GM12878 (cell line): ENCODE measurements at regions not wholly inside any gene's neighbourhood (a gene's known extent, or its start where the extent isn't known, plus 50 kb on each side); places are given as distances from the start of the nearest gene placed in this dataset.

ENCODE experiments used
- ATAC-seq: fragments of 200-7000 bp; cut with Tn5 transposase; 3 replicates; pipeline ENCODE4 v1.9.1; 2020; ENCODE audit warnings: mild to moderate bottlenecking, moderate library complexity
- BruUV-seq: library from RNA; stranded (reverse); fragments of 400-500 nt; replicated peaks from 2 replicates; lab custom pipeline; 2021; lab: Mats Ljungman, UMichigan
- CTCF ChIA-PET: fragments of 300-600 bp; sonication (Branson Sonifier 250); formaldehyde crosslinking; extraction: SDS; loops from one replicate; lab custom pipeline; 2021; ENCODE audit warnings: inconsistent platforms; lab: Yijun Ruan, JAX
- POLR2A ChIA-PET: fragments of 350-600 bp; formaldehyde crosslinking; extraction: SDS; loops from one replicate; lab custom pipeline; 2021; ENCODE audit warnings: inconsistent platforms; lab: Charles Lee
- RAD21 ChIA-PET: fragments of 300-600 bp; sonication (Branson Sonifier 250); formaldehyde crosslinking; loops from one replicate; lab custom pipeline; 2023; ENCODE audit warnings: antibody characterized with exemption; ENCODE audit not compliant: unreplicated experiment; lab: Charles Lee
- SMC1A ChIA-PET: fragments of 300-600 bp; sonication (Branson Sonifier 250); formaldehyde crosslinking; loops from one replicate; lab custom pipeline; 2023; ENCODE audit not compliant: unreplicated experiment, uncharacterized antibody; lab: Charles Lee
- DNase-seq: peaks from one replicate; pipeline ENCODE4 v3.0.0-alpha.2; 2011; ENCODE audit warnings: low read depth, low spot score
- FAIRE-seq: peaks from 3 replicates; lab custom pipeline; 2011; peaks lifted over from hg19 to GRCh38; lab: Jason Lieb, UNC
- H2AFZ ChIP-seq: 2 replicates; pipeline ENCODE4 v1.6.0; 2011; ENCODE audit warnings: low read depth, low read length, control low read depth; ENCODE audit not compliant: control insufficient read depth
- H3K27ac ChIP-seq: 2 replicates; pipeline ENCODE4 v1.5.1; 2011; ENCODE audit warnings: control low read depth; ENCODE audit not compliant: control insufficient read depth, insufficient read depth
- H3K27me3 ChIP-seq, 2 experiments: replicated peaks in 1 of 2; 2 replicates each; pipeline versions ENCODE4 v1.6.0 to v1.6.1; 2011; ENCODE audit warnings: low read length in 1 of 2; ENCODE audit not compliant: control insufficient read depth in 2 of 2, insufficient read depth in 2 of 2
- H3K36me3 ChIP-seq, 2 experiments: 2 replicates each; pipeline ENCODE4 v1.5.1; 2011; ENCODE audit warnings: low read length in 1 of 2; ENCODE audit not compliant: control insufficient read depth in 2 of 2, insufficient read depth in 2 of 2
- H3K4me1 ChIP-seq: 2 replicates; pipeline ENCODE4 v1.6.1; 2011; ENCODE audit warnings: mild to moderate bottlenecking, low read length, moderate library complexity, mixed read lengths; ENCODE audit not compliant: control insufficient read depth, insufficient read depth
- H3K4me2 ChIP-seq: 2 replicates; pipeline ENCODE4 v1.6.0; 2011; ENCODE audit warnings: control low read depth; ENCODE audit not compliant: control insufficient read depth, insufficient read depth
- H3K4me3 ChIP-seq: fragments of 200-600 bp; sonication (generic); 2 replicates; pipeline ENCODE4 v1.5.1; 2016
- H3K79me2 ChIP-seq: 2 replicates; pipeline ENCODE4 v1.6.0; 2011; ENCODE audit warnings: low read length; ENCODE audit not compliant: control insufficient read depth, insufficient read depth
- H3K9ac ChIP-seq: 2 replicates; pipeline ENCODE4 v1.8.0; 2011; ENCODE audit warnings: low read length, control low read depth, mixed read lengths; ENCODE audit not compliant: control insufficient read depth, insufficient read depth
- H3K9me3 ChIP-seq: replicated peaks from 3 replicates; pipeline ENCODE4 v1.5.1; 2011; ENCODE audit warnings: mild to moderate bottlenecking, low read length; ENCODE audit not compliant: control insufficient read depth, insufficient read depth
- H4K20me1 ChIP-seq: 2 replicates; pipeline ENCODE4 v1.6.0; 2011; ENCODE audit not compliant: control insufficient read depth, insufficient read depth
- ATF2 ChIP-seq: IDR thresholded peaks from 2 replicates; pipeline ENCODE4 v1.6.1; 2012; ENCODE audit warnings: low read length, inconsistent platforms
- CREB1 ChIP-seq: IDR thresholded peaks from 2 replicates; pipeline ENCODE4 v1.6.1; 2012; ENCODE audit warnings: low read depth, mild to moderate bottlenecking, inconsistent platforms
- MYC ChIP-seq: IDR thresholded peaks from 2 replicates; pipeline ENCODE4 v1.6.1; 2011; ENCODE audit warnings: mild to moderate bottlenecking, low read length, moderate library complexity, inconsistent platforms; ENCODE audit not compliant: insufficient read depth, insufficient replicate concordance, insufficient read length, severe bottlenecking
- NFYB ChIP-seq: IDR thresholded peaks from 2 replicates; pipeline ENCODE4 v1.6.1; 2011; ENCODE audit warnings: low read depth, mild to moderate bottlenecking, low read length, improper control_type of control experiment, moderate library complexity; ENCODE audit not compliant: insufficient read depth
- PML ChIP-seq: IDR thresholded peaks from 2 replicates; pipeline ENCODE4 v1.6.1; 2012; ENCODE audit warnings: low read length, inconsistent platforms
- SMARCA5 ChIP-seq: fragments of 450-650 bp; IDR thresholded peaks from 2 replicates; pipeline ENCODE4 v1.6.1; 2017; ENCODE audit warnings: mild to moderate bottlenecking
- ZNF207 ChIP-seq: fragments of 450-650 bp; IDR thresholded peaks from 2 replicates; pipeline ENCODE4 v1.6.1; 2014; ENCODE audit warnings: antibody characterized with exemption, mild to moderate bottlenecking, borderline replicate concordance
- in situ Hi-C: fragments of 300-500 bp; cut with MboI; formaldehyde crosslinking; loops from 9 replicates; pipeline ENCODE4 v1.14.3; 2018; ENCODE audit warnings: mixed read lengths
- intact Hi-C: fragments of 100-400 bp; cut with micrococcal nuclease; formaldehyde crosslinking; loops from one replicate; pipeline ENCODE4 v1.14.2; 2022; ENCODE audit not compliant: unreplicated experiment

GRCh38 chr14:97196336-97196735 is 399.2 kb downstream of the VRK1 start (continued):
- no peak for TF ChIP-seq MYC
- no peak for TF ChIP-seq ATF2
- TF ChIP-seq PML = no peak
- no peak for TF ChIP-seq SMARCA5
- no peak for TF ChIP-seq ZNF207
- TF ChIP-seq, all 136 proteins: peak for 0

- Histone ChIP-seq H3K79me2 (no peaks in the 10 kb centered on the region), H3K27me3 (no peaks in the 10 kb centered on the region), H4K20me1 (no peaks in the 10 kb centered on the region), H3K27ac (no peak overlapping the region), H3K9me3 (no peaks in the 10 kb centered on the region; the same call in 2 of the 3 replicates), H3K9ac (no peak overlapping the region), H3K36me3 (no peaks in the 10 kb centered on the region), H3K4me3 (no peak overlapping the region), H3K4me1 (no peaks in the 10 kb centered on the region), H3K4me2 (no peak overlapping the region), H2AFZ (no peak overlapping the region)
- in situ Hi-C loops (no loop called here), intact Hi-C loops (no loop called here)
- SMC1A ChIA-PET = no interaction called here
- RAD21 ChIA-PET = no interaction called here
- no peak for DNase-seq
- POLR2A ChIA-PET = no interaction called here
- no TSS peak for BruUV-seq
- no peak for FAIRE-seq
- ATAC-seq = no peak
- TF ChIP-seq NFYB (peak; percentile 84), CREB1 (no peak)
- CTCF ChIA-PET = no interaction called here
Observed at GRCh38 chr14:97198813-97199212, 401.6 kb downstream of the VRK1 start.
